ENCODE measurements at regions not wholly inside any gene's neighbourhood (a gene's known extent, or its start where the extent isn't known, plus 50 kb on each side); places are given as distances from the start of the nearest gene placed in this dataset.
A peak's percentile ranks its signal among the peaks of the same experiment; 100 is the strongest.
"Not testable (repeated sequence)": the region's sequence is repeated elsewhere in the genome, so short reads cannot be mapped to it uniquely, and the experiment has no call there.

DNA sequence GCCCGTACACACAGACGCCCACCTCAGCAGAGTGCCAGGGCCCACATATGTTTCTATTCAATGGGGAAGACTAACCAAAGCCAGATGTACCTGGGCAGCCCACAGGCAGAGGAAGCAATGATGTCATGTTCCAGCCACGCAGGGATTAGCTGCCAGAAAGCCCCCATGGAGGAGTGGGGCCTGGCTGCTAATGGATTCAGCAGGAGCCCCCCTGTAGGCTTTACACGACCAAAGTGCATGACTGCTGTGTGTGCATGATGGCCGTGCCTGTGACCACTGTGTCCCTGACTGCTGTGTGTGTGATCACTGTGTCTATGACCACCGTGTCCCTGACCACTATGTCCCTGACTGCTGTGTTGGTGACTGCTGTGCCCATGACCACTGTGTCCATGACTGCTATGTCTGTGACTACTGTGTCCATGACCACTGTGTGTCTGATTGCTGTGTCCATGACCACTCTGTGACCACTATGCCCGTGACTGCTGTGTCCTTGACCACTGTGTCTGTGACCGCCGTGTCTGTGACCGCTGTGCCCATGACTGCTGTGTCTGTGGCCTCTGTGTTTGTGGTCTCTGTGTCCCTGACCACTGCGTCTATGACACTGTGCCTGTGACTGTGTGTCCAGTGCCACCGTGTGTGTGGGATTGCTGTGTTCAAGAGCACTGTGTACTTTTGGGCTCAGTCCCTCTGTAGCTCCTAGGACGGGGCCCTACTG lies 409.3 kb downstream of the RPS24 start:
- no peak for DNase-seq

DNA sequence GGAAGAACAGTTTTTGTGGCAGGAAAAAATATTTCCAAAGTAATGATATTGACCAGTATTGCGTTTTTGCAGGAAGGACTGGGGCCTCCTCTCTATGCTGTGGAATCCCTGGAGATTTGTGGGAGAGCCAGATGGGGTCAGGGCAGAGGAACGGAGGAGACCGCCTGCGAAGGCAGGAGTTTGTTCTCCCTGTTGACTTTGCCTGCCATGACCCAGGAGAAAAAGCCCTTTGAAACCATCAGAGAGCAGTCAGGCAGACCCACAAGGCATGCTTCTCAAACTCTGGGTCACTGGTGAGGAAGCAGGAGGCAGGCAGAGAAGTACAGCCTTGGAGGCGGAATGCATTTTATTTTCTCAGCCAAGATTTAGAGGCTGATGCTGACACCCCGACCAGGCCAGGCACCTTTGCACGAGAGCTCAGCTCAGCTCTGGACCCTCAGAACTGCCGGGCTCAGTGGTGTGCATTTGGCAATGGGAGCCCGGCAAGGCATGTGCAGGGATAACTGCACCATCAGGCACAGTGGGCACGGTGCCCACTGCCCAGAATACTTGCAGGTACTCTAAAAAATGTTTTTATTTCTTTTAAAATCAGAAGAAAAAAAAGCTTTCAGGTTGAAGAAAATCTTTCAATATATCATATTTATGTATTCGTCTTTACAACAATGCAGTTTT lies 410.4 kb downstream of the RPS24 start:
- DNase-seq: no peak

DNA sequence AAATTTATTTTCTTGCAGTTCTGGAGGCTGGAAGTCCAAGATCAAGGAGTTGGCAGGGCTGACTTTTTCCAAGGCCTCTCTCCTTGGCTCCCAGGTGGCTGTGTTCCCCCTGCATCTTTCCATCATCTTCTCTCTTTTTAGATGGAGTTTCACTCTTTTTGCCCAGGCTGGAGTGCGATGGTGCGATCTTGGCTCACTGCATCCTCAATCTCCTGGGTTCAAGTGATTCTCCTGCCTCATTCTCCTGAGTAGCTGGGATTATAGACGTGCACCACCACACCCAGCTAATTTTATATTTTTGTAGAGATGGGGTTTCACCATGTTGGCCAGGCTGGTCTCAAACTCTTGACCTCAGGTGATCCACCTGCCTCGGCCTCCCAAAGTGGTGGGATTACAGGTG lies 411.1 kb downstream of the RPS24 start:
- DNase-seq: not testable (repeated sequence)

DNA sequence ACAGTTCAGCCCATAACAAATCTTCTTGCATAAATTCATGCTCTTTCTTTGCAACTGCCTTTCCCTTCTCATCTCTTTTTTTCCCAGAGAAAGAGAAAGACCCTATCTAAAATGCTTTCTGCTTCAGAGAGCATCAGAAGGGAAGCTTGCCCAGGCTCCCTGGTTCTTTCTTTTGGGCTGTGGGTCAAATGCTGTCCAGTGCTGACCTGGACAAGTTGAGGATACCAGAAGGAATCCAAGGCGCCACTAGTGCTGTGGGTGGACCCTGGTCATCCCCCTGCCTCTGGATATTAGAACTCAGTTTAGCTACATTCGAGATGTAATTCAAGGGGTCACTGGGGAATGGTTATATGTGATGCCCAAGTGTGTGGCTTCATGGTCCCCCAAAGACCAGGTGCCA lies 411.6 kb downstream of the RPS24 start:
- DNase-seq: no peak

DNA sequence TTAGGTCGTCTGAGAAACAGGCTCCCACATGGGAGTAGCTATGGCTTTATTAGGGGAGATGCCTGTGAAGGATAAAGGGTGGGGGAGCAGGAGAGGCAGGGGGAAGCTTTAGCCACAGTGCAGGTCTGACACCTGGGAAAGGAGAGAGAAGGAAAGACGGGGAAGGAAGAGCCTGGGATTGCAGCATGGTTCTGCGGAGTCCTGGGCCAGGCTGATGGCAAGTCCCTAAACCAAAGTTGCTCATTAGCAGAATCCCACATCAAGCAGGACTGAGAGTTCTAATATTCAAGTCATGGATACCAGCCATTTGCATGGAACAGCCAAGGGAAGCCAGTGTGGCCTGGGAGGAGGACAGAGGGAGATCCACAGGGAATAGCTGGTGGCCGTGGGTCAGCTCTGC lies 414.8 kb downstream of the RPS24 start:
- DNase-seq: no peak

DNA sequence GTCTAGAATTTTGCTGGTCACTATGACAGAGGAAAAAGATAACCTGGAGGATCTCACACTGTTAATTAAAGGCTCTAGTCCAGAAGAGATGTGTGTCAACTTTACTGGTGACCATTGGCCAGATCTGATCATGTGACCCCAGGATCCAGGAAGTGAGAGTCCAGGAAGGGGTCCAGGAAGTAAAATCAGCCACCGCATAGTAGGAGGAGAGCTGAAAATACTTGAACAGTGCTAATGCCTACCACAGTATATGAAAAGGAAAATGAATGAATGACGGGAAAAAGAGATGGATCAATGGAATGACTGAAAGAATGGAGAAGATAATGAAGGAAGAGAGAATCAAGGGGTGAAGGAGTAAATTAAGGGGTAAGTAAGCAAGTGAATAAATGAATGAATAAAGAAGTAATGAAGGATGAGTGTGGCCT lies 415.3 kb downstream of the RPS24 start:
- DNase-seq: no peak

DNA sequence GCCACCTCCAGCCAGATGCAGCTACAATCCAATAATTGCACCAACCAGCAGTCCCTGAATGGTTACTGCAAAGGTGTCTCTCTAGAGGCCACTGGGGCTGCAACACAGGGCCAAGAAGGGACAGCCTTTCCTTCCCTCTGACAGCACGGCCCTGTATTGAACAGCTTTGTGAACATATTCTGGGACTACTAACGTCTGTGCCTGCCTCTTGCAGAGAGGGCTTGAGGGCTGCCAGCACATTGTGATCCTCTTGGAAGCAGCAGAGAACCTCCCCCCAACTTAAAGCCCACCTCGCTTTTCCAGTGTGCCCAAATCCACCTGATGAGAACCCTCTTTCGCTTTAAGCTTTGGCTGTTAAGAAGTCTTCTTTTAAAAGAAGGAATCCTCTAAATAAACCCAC lies 415.9 kb downstream of the RPS24 start:
- DNase-seq: no peak

DNA sequence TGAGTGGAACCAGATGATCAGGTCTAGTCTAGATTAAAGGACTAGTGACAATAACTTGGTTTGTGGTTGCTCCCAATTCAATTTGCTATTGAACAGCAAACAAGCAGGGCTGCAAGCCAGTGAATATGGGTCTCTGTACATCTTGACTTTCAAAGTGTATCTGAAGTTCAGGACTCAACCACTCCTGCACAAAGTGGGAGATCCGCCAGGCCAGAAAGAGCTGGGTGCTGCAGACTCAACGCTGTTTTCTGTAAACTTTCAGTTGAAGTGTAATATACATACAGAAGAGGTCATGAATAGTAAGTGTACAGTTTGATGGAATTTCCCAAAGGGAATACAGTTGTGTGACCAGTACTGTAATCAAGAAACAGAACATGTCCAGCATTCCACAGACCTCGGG lies 416.6 kb downstream of the RPS24 start:
- no peak for DNase-seq

DNA sequence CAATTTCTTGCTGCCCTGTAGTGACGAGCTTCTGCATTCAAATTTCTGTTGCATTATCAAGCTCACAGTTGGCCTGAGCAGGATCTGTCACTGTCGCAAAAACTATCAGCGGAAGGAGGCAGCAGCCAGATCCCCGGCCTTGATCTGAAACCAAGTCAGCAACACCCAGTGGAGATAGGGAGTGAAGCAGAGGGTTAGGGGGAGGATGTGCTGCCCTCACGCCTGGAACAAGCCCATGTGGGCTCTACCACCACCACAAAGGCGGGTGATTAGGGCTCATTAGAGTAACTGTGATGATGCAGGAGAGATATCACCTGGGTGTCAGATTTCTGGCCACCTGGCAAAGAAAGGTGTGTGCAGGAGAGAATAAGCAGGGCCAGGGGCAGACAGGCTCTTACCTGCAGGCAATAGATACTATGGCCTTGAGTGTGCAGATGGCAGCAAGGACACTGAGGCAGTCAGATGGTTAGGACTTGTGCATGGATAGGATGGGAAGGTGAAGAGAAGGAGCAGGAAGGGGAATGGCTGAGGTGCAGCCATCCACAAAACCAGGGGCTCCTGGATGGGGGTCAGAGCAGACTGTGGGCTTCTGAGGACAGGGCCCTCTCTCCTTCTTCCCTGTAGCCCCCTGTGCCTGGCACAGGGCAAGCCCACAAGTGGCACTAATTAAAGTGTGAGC lies 417.3 kb downstream of the RPS24 start:
- no peak for DNase-seq

DNA sequence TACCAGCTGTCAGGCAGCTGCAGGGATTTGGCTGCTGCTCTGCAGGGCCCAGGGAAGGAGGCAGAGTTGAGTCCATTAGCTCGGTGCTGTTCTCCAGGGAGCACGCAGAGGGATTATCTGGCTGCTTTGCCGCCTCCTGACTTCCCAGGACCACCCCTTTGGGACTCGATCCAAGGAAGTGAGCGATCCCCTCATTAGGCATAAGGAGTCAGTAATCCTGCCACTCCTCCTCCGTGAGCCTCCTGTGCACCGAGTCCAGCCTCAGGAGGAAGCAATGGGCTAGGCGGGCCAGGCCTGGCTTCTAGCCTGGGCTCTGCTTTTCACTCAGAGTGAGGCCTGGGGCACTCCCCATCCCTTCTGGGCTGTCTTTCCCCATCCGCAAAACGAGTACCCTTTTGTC lies 417.9 kb downstream of the RPS24 start:
- no peak for DNase-seq

DNA sequence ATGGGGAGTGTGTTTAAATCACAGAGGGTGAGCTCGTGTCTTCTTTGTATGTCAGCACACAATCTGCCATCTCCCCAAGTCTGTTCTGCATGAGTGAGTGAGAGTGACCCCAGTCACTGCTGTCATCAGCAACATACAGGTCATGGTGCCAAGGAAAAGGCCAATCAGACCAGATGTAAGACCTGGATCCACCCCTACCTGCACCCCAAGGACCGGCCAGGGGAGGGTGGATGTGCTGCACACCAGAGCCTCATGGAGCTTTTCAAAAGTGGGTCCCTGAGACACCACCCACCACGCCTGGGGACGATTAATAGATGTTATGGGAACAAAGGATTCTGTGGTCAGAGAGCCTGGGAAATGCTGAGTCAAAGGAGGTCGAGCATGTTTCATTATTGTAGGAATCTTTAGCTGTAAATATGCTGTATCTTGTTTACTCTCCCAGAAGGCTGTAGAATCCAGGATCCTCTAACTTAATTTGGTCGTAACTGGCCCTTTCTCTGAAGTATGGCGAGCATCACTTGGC lies 420.5 kb downstream of the RPS24 start:
- no peak for DNase-seq

DNA sequence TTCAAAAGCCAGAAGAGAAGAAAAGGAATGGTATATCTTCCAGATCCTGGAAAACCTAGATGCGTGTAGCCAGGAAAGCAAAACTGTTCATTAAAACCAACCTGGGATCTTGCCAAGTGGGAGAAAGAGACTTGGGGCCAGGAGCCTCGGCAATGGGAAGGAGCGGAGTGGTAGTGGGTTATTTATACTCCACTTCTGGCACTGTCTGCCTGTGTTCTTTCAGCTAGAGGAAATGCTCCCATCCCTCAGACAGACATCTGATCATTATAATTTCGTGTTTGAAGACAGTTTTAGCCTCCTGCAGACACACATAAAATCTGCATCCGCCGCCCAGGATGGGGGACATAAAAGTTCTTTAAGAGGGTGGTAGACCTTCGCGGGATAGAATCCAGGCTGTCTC lies 421.6 kb downstream of the RPS24 start:
- no peak for DNase-seq

DNA sequence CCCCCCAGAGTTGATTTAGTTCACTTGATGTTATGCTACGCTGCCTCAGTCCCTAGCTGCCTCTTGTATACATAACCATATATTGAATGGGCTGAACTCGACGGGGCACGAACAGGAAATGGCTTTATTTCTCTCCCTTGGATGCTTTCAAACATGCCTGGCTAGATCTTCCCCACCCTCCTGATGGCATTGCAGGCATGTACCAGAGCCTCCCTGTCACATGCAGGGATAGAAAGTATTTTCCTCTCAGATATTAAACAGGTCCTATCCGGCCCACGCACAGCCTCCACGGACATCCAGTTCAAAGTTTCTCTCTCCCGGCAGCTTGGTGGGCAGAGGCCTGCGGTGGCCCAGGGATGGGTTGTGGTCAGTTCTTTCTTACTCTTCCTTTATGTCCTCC lies 422.1 kb downstream of the RPS24 start:
- DNase-seq: no peak

DNA sequence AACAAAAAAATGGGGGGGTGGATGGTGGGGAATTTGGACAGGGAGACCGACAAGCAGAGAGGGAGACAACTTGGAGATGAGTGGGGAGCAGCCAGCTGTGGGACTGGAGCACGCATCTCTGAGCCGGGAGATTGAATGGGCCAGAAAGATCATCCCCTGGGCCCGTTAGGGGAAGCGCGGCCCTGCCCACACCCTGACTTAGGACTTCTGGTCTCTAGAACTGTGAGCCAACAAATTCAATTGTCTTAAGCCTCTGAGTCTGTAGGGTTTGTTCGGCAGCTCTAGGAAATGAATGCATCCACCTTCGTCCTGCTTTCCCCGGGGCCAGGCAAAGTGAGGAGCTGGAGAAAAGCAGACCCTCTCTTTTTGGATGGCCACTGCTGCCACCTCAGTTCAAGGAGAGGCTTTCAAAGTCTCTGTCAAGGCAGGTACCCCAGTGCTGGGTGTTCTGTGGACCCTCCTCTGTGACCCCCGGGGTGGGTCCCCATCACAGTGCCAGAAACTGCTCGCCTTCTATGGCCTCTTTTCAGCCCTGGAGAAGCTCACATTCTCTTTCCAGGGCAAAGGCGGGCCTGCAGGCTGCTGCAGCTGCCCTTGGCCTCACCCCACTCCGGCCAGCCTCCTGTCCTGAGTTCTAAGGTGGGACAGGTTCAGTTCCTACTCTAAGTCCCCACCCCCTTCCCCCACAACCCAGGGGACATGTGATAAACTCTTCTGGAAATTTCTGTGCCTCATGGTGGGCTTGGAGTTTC lies 423.2 kb downstream of the RPS24 start:
- no peak for DNase-seq

DNA sequence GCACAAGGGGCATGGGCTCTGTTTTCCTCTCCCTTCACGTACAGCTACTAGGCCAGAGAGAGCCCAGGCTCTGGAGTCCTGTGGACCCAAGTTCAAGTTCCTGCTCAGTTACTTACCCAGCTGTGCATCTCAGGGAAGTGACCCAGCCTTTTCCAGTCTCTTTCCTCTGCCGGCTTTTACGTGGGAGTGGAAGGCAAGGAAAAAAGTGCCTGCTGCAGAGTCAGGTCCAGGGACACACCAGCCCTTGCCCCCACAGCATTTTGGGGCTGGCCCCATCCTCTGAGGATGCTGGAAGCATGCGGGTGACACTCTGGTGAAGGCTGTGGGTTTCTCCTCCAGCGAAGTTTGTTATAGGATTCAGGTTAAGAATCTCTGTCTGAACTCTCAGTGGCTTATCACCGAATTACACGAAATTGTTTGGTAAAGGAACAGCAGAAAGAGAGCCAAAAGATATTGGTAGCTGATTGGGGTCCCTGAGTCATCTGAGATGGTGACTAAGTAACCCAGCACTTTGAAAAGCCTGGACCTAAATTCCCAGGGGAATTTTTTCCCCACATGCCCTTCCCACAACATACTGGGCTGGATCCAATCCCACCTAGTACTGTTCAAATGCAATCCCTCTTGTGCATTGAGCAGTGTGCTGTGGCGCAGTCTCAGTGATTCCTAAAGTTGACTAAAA lies 424.3 kb downstream of the RPS24 start:
- no peak for DNase-seq

DNA sequence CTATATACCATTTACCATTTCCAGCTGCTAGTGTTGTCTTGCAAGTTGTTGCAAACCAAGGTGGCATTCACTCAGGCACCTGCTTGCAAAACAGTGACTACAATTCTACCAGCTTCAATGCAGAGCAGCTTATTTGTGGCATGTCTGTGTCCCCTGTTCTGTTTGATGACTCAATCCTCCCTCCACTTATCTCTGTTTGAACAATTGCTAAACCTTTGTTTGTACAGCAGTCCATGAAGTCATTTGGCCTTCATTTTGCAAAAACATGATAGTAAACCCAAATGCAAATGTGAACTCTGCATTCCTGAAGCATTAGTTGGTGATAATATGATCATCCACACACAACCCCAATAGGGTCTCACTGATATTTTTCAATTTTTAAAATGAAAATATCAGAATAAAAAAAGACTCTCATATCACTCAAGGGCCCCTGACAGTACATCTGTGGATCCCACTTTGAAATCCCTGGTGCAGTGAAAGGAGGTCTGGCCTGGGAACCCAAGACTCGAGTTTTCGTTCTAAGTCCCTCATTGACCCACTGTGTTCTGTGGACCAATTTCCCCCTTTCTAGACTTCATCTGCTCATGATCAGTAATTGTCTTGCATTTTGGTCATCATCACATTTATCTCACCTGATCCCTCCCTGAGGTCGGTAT lies 425.4 kb downstream of the RPS24 start:
- peak in 1 of 5 experiments; percentile 80 for DNase-seq

DNA sequence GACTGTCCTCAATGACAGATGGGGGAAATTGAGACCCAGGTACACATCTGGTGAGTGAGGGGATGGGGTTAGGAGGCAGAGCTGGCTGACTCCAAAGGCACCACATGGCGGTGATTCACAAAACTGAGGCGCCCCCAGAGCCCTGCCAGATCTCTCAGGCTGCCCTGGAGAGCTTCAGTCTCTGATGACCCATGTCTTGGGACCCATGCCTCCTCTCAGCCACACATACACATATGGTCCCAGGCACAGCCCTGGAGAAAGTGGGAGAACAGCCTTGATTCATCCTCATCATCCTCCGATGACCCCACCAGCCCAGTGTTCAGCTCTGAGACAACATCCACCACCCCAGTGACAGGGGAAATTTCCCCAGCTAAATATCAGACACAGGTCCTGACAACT lies 426.0 kb downstream of the RPS24 start:
- no peak for DNase-seq

DNA sequence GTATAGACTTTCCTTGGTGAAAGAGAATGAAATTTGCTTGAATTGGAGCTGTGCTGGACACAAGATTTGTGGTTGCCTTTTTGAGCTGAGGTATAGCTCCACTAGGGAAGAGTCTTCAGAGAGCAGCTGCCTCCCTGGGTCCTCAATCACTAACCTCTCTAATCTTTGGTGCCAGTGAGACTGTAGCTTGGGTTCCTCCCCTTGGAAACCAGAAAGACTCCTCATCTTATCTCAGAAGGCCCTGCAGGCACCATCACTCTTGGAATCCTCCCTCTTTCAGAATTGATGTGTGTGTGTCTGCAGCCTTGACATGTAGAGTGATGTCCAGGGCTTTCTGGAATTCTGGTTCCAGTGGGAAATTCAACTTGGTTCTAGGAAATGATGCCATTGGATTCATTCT lies 426.5 kb downstream of the RPS24 start:
- no peak for DNase-seq

DNA sequence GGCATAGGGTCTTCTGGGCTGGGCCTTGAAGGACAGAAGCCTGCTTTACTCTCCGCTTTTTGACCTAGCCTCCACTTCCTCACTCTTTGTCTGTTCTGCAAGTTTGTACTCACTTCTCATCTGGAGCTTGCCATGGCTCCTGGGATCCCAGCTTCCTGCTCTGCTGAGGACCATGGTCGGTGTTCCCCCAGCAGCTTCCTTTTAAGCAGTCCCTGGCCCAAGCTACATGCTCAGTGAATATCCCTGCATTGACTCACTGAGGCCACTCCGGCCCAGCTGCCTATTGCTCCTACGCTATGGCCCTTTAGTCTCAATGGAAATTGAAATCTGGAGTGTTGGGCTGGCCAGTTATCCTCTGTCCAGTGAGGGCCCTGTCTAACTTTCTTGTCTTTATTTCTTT lies 427.7 kb downstream of the RPS24 start:
- no peak for DNase-seq

DNA sequence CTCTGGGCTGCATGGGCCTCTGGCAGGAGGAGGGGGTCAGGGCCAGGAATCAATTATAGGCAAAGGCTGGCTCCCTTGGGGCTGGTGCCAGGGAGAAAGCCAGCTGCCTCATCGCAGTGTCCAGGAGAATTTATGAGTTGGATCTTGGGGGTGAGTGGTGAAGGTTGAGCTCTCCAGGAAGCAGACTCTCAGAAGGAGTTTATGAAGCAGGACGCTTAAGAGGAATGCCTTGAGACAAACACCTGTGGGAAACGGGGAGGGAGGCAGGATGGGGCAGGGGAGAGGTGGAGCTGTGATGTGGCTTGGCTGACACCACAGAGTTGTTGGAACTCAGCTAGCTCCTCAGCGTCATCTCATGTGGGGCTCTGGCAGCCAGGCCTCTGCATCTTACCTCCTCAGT lies 428.5 kb downstream of the RPS24 start:
- no peak for DNase-seq

DNA sequence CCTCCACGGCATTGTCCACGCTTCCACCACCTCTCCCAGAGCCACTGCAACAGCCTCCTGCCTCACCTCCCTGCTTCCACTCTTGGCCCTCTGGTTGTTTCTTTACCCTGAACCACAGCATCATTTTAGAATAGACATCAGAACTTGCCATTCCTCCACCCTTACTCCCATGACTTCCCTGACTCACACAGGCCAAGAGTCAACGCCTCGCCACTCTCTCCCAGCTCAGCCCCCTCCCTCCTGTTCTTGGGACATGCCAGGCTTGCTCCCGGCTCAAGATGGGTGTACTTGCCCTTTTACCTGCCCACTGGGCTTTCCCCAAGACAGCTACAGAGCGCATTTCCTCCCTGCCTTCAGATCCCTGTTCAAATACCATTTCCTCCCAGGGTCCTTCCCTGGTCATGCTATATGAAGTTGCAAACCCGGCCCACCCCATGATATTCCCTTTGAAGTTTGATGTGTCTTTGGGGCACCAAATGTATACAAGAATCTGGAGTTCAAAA lies 429.1 kb downstream of the RPS24 start:
- no peak for DNase-seq
